ENCODE measurements at regions not wholly inside any gene's neighbourhood (a gene's known extent, or its start where the extent isn't known, plus 50 kb on each side); places are given as distances from the start of the nearest gene placed in this dataset.

DNA sequence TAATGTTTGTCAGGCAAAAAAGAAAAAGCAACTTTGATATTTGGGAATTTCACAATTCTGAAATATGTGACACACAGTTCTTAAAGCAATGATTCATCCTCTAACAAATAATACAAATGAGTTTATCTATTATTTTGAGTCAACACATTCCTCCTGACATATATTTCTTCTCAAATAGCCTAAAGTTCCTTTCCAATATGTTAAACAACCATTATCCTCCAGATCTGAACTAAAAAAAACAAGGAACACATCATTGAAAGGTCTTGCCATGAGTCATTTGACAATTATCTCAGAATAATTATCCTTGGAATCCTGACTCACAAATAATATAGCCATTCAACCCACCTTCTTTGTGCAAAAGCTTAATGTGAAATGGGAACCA lies 208.7 kb upstream of the CDIN1 start:
- TF ChIP-seq CTCF (IDR thresholded peaks at IDR 0.05; ENCODE audit: insufficient read depth, low read depth, low read length) (no peak), EZH2 (IDR thresholded peaks at IDR 0.05; ENCODE audit: insufficient read depth, low read length) (no peak)
- H3K4me3 Mint-ChIP-seq (ENCODE audit: unreplicated experiment) = no peak overlapping the region
- H3K27me3 Mint-ChIP-seq (ENCODE audit: low read depth, unreplicated experiment) = no peaks in the 10 kb centered on the region
- H3K4me1 Mint-ChIP-seq (ENCODE audit: low read depth, unreplicated experiment) = peaks cover 24% of the 10 kb centered on the region
- Histone ChIP-seq H3K4me3 (ENCODE audit: insufficient read depth, low read depth, low read length) (no peak overlapping the region), H3K4me2 (ENCODE audit: low read length) (peak overlapping the region; percentile 31), H3K79me2 (ENCODE audit: insufficient read depth, low read length) (no peaks in the 10 kb centered on the region), H3K27ac (ENCODE audit: low read depth, low read length) (peak overlapping the region; percentile 73), H2AFZ (ENCODE audit: low read depth, low read length) (no peak overlapping the region), H4K20me1 (ENCODE audit: insufficient read depth, low read length) (no peaks in the 10 kb centered on the region), H3K9ac (ENCODE audit: low read length) (peak overlapping the region; percentile 50), H3K27me3 (ENCODE audit: insufficient read depth, low read length) (no peaks in the 10 kb centered on the region), H3K4me1 (ENCODE audit: insufficient read depth, low read length) (peaks cover 20% of the 10 kb centered on the region), H3K9me3 (ENCODE audit: insufficient read depth, low read depth, low read length) (no peaks in the 10 kb centered on the region), H3K36me3 (ENCODE audit: insufficient read depth, low read length) (no peaks in the 10 kb centered on the region)
- H3K36me3 Mint-ChIP-seq (ENCODE audit: low read depth, unreplicated experiment) = peaks cover 2% of the 10 kb centered on the region
- peak overlapping the region; percentile 55 for H3K27ac Mint-ChIP-seq (ENCODE audit: unreplicated experiment)
- H3K9me3 Mint-ChIP-seq (ENCODE audit: unreplicated experiment) = no peaks in the 10 kb centered on the region
- DNase-seq (ENCODE audit: low read depth) = peak; percentile 89
- peak; percentile 87 for FAIRE-seq

- Histone ChIP-seq H3K4me2 (ENCODE audit: low read length) (no peak overlapping the region), H3K27ac (ENCODE audit: low read depth, low read length) (peak overlapping the region; percentile 73), H3K9ac (ENCODE audit: low read length) (no peak overlapping the region), H3K36me3 (ENCODE audit: insufficient read depth, low read length) (no peaks in the 10 kb centered on the region), H3K4me1 (ENCODE audit: insufficient read depth, low read length) (peaks cover 20% of the 10 kb centered on the region), H3K79me2 (ENCODE audit: insufficient read depth, low read length) (no peaks in the 10 kb centered on the region), H3K27me3 (ENCODE audit: insufficient read depth, low read length) (no peaks in the 10 kb centered on the region), H2AFZ (ENCODE audit: low read depth, low read length) (no peak overlapping the region), H3K9me3 (ENCODE audit: insufficient read depth, low read depth, low read length) (no peaks in the 10 kb centered on the region), H4K20me1 (ENCODE audit: insufficient read depth, low read length) (no peaks in the 10 kb centered on the region), H3K4me3 (ENCODE audit: insufficient read depth, low read depth, low read length) (no peak overlapping the region)
- FAIRE-seq (peak; percentile 50), DNase-seq (ENCODE audit: low read depth) (peak; percentile 39)
- TF ChIP-seq CTCF (IDR thresholded peaks at IDR 0.05; ENCODE audit: insufficient read depth, low read depth, low read length) (no peak), EZH2 (IDR thresholded peaks at IDR 0.05; ENCODE audit: insufficient read depth, low read length) (no peak)
- Mint-ChIP-seq H3K9me3 (ENCODE audit: unreplicated experiment) (no peaks in the 10 kb centered on the region), H3K27me3 (ENCODE audit: low read depth, unreplicated experiment) (no peaks in the 10 kb centered on the region), H3K4me1 (ENCODE audit: low read depth, unreplicated experiment) (peaks cover 24% of the 10 kb centered on the region), H3K27ac (ENCODE audit: unreplicated experiment) (peak overlapping the region; percentile 26), H3K4me3 (ENCODE audit: unreplicated experiment) (no peak overlapping the region), H3K36me3 (ENCODE audit: low read depth, unreplicated experiment) (no peaks in the 10 kb centered on the region)
These were observed 207.9 kb upstream of the CDIN1 start for GRCh38 chr15:36371509-36371908.

DNA sequence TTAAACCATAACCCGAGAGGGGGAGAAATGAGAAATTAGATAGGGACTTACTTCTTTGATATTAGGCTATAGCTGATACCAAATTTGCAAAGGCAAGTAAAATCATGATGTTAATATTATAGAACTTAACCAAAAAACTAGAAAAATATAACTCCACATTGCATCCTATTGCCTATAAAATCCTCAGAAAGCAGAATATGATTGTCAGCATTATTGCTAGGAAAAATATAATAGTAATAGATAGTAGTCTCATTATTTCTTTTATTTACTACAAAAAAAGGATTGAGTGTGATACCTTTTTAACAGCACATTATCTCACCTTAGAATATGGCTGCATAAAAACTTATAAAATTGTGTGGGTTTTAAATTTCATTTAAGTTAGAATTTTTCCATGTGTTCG lies 206.5 kb upstream of the CDIN1 start:
- Histone ChIP-seq H3K27me3 (ENCODE audit: insufficient read depth, low read length) (no peaks in the 10 kb centered on the region), H3K79me2 (ENCODE audit: insufficient read depth, low read length) (no peaks in the 10 kb centered on the region), H4K20me1 (ENCODE audit: insufficient read depth, low read length) (no peaks in the 10 kb centered on the region), H3K9ac (ENCODE audit: low read length) (no peak overlapping the region), H3K4me3 (ENCODE audit: insufficient read depth, low read depth, low read length) (no peak overlapping the region), H3K4me2 (ENCODE audit: low read length) (no peak overlapping the region), H3K4me1 (ENCODE audit: insufficient read depth, low read length) (peaks cover 20% of the 10 kb centered on the region), H3K9me3 (ENCODE audit: insufficient read depth, low read depth, low read length) (no peaks in the 10 kb centered on the region), H2AFZ (ENCODE audit: low read depth, low read length) (no peak overlapping the region), H3K36me3 (ENCODE audit: insufficient read depth, low read length) (no peaks in the 10 kb centered on the region), H3K27ac (ENCODE audit: low read depth, low read length) (peak overlapping the region; percentile 3)
- Mint-ChIP-seq H3K27ac (ENCODE audit: unreplicated experiment) (no peak overlapping the region), H3K36me3 (ENCODE audit: low read depth, unreplicated experiment) (no peaks in the 10 kb centered on the region), H3K9me3 (ENCODE audit: unreplicated experiment) (no peaks in the 10 kb centered on the region), H3K27me3 (ENCODE audit: low read depth, unreplicated experiment) (no peaks in the 10 kb centered on the region), H3K4me1 (ENCODE audit: low read depth, unreplicated experiment) (peaks cover 24% of the 10 kb centered on the region), H3K4me3 (ENCODE audit: unreplicated experiment) (no peak overlapping the region)
- no peak for DNase-seq (ENCODE audit: low read depth)
- no peak for FAIRE-seq
- TF ChIP-seq CTCF (IDR thresholded peaks at IDR 0.05; ENCODE audit: insufficient read depth, low read depth, low read length) (no peak), EZH2 (IDR thresholded peaks at IDR 0.05; ENCODE audit: insufficient read depth, low read length) (no peak)

All from astrocyte (in vitro differentiated cells and primary cell).